ENCODE measurements at regions not wholly inside any gene's neighbourhood (a gene's known extent, or its start where the extent isn't known, plus 50 kb on each side); places are given as distances from the start of the nearest gene placed in this dataset.
"Not testable (repeated sequence)": the region's sequence is repeated elsewhere in the genome, so short reads cannot be mapped to it uniquely, and the experiment has no call there.

- H3K27ac ChIP-seq, result no peak overlapping the region
- CTCF ChIA-PET, result no interaction called here
- TF ChIP-seq, protein P1, sequence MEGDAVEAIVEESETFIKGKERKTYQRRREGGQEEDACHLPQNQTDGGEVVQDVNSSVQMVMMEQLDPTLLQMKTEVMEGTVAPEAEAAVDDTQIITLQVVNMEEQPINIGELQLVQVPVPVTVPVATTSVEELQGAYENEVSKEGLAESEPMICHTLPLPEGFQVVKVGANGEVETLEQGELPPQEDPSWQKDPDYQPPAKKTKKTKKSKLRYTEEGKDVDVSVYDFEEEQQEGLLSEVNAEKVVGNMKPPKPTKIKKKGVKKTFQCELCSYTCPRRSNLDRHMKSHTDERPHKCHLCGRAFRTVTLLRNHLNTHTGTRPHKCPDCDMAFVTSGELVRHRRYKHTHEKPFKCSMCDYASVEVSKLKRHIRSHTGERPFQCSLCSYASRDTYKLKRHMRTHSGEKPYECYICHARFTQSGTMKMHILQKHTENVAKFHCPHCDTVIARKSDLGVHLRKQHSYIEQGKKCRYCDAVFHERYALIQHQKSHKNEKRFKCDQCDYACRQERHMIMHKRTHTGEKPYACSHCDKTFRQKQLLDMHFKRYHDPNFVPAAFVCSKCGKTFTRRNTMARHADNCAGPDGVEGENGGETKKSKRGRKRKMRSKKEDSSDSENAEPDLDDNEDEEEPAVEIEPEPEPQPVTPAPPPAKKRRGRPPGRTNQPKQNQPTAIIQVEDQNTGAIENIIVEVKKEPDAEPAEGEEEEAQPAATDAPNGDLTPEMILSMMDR (conservative IDR thresholded peaks at IDR 0.05; ENCODE audit: low read depth), result no peak
- POLR2A ChIA-PET (ENCODE audit: low non-redundant PET), result no interaction called here
- DNase-seq (ENCODE audit: low spot score), result no peak
These were observed 98.3 kb upstream of the CTBP2 start for GRCh38 chr10:125258676-125259075.

GRCh38 chr10:125257521-125258108, 97.3 kb upstream of the CTBP2 start:
- H3K27ac ChIP-seq, result no peak overlapping the region
- TF ChIP-seq, protein P1 (conservative IDR thresholded peaks at IDR 0.05; ENCODE audit: low read depth), result no peak
- DNase-seq (ENCODE audit: low spot score), result no peak
- POLR2A ChIA-PET (ENCODE audit: low non-redundant PET), result no interaction called here
- CTCF ChIA-PET, result no interaction called here

DNA sequence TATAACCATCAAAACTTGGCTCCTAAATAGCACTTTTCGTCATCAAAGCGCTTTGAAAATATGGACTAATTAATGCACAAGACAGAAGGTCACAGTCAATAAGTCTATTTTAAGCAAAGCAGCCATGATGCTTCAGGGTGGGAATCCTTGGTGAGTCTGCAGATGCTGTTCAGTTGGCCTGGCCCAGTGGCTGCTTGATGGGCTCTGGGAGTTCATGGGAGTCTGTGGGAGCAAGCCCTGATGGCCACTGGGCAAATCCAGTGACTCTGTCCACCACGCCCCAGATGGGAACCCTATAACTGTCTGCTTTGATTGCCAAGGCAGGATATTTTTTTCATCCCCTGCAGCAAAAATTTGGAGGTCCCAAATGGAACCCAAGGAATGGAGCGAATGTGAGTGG, 95.7 kb upstream of the CTBP2 start:
- ChIA-PET POLR2A (ENCODE audit: low non-redundant PET) (no interaction called here), CTCF (no interaction called here)
- H3K27ac ChIP-seq, result no peak overlapping the region
- TF ChIP-seq, protein P1 (conservative IDR thresholded peaks at IDR 0.05; ENCODE audit: low read depth), result no peak
- no peak for DNase-seq (ENCODE audit: low spot score)

DNA sequence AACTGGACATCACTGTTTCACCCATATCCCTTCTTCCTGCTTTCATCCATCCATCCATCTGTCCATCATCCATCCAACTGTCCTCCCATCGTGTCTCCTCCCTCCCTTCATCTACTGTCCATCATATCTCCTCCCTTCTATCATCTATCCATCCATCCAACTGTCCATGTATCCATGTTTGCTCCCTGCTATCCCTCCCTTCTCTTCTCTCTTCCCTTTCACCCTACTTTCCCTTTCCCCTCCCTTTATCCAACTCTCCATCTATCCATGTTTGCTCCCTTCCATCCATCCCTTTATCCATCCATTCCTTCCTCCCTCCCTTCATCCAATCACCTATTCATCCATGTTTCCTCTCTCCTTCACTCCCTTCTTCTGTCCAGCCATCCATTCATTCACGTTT, 92.6 kb upstream of the CTBP2 start:
- ChIA-PET CTCF (no interaction called here), POLR2A (ENCODE audit: low non-redundant PET) (no interaction called here)
- no peak for DNase-seq (ENCODE audit: low spot score)
- TF ChIP-seq, protein P1 (conservative IDR thresholded peaks at IDR 0.05; ENCODE audit: low read depth), result no peak
- no peak overlapping the region for H3K27ac ChIP-seq

GRCh38 chr10:125250834-125251233, 90.5 kb upstream of the CTBP2 start:
- DNase-seq (ENCODE audit: low spot score); POLR2A ChIA-PET (ENCODE audit: low non-redundant PET); H3K27ac ChIP-seq; CTCF ChIA-PET: not testable (repeated sequence)

GRCh38 chr10:125249948-125250347, 89.6 kb upstream of the CTBP2 start:
- POLR2A ChIA-PET (ENCODE audit: low non-redundant PET), result no interaction called here
- no peak for DNase-seq (ENCODE audit: low spot score)
- CTCF ChIA-PET, result no interaction called here
- TF ChIP-seq, protein P1 (conservative IDR thresholded peaks at IDR 0.05; ENCODE audit: low read depth), result no peak
- no peak overlapping the region for H3K27ac ChIP-seq

- POLR2A ChIA-PET (ENCODE audit: low non-redundant PET), result no interaction called here
- CTCF ChIA-PET, result no interaction called here
- H3K27ac ChIP-seq, result no peak overlapping the region
- TF ChIP-seq, protein P1 (conservative IDR thresholded peaks at IDR 0.05; ENCODE audit: low read depth), result no peak
- no peak for DNase-seq (ENCODE audit: low spot score)
These were observed 88.1 kb upstream of the CTBP2 start for GRCh38 chr10:125248489-125248888.

Data from RWPE1 (cell line).